ENCODE measurements at regions not wholly inside any gene's neighbourhood (a gene's known extent, or its start where the extent isn't known, plus 50 kb on each side); places are given as distances from the start of the nearest gene placed in this dataset.

GRCh38 chr16:52953215-52953614, 99.5 kb downstream of the CHD9NB start (continued):
- TF ChIP-seq ZMAT5 (CRISPR knock-in tag; IDR thresholded peaks at IDR 0.05; ENCODE audit: borderline replicate concordance, low read depth) (no peak), HIC2 (CRISPR knock-in tag; IDR thresholded peaks at IDR 0.05; ENCODE audit: low read depth) (no peak)

GRCh38 chr16:52948946-52949345, 103.8 kb downstream of the CHD9NB start:
- WGBS (ENCODE audit: low lambda C conversion rate): 15% methylated on average over 3 of the region's 3 CpGs
- Histone ChIP-seq H3K27me3 (ENCODE audit: control insufficient read depth in 1 of 2, insufficient read depth in 2 of 2, low read length in 2 of 2) (no peaks in the 10 kb centered on the region; a peak in 1 of 5 replicates), H4K20me1 (ENCODE audit: insufficient read depth, low read length) (no peaks in the 10 kb centered on the region), H3K36me3 (replicated peaks in 1 of 2; ENCODE audit: control insufficient read depth in 1 of 2, insufficient read depth in 2 of 2, low read length in 2 of 2) (no peaks in the 10 kb centered on the region), H3K4me2 (ENCODE audit: low read depth, low read length) (no peak overlapping the region), H3K4me3 (replicated peaks in 1 of 3; ENCODE audit: insufficient read depth in 1 of 3, low read depth in 2 of 3, low read length in 3 of 3) (no peak overlapping the region), H2AFZ (ENCODE audit: low read length) (no peak overlapping the region), H3K9me3 (ENCODE audit: low read length) (no peaks in the 10 kb centered on the region), H3K4me1 (ENCODE audit: insufficient read depth, low read length) (no peaks in the 10 kb centered on the region), H3K27ac (ENCODE audit: extremely low read length, insufficient read depth, low read length) (no peak overlapping the region), H3K79me2 (ENCODE audit: insufficient read depth, low read length) (no peaks in the 10 kb centered on the region), H3K9ac (ENCODE audit: insufficient read depth, low read depth, low read length) (no peak overlapping the region)
- ChIA-PET POLR2A (no interaction called here), CTCF (ENCODE audit: low intra/inter-chr PET ratio, low total read pairs) (no interaction called here)
- intact Hi-C loops (cut with micrococcal nuclease; ENCODE audit: unreplicated experiment) (no loop called here), in situ Hi-C loops (cut with HindIII; ENCODE audit: extremely low pct_ligation_motif_present, low pct_unique_long_range_greater_than_20kb) (no loop called here)
- FAIRE-seq (no peak), ATAC-seq (no peak), DNase-seq (ENCODE audit: low spot score) (no peak)
- BruUV-seq (replicated peaks): no TSS peak
- no peak for TF ChIP-seq ZNF138 (CRISPR knock-in tag; IDR thresholded peaks at IDR 0.05; ENCODE audit: low read depth)
- TF ChIP-seq CEBPB (IDR thresholded peaks at IDR 0.05; ENCODE audit: borderline replicate concordance, low read depth, low read length): peak; percentile 57

- ChIA-PET POLR2A (no interaction called here), CTCF (ENCODE audit: low intra/inter-chr PET ratio, low total read pairs) (no interaction called here)
- Histone ChIP-seq H2AFZ (ENCODE audit: low read length) (no peak overlapping the region), H3K4me3 (replicated peaks in 1 of 3; ENCODE audit: insufficient read depth in 1 of 3, low read depth in 2 of 3, low read length in 3 of 3) (no peak overlapping the region), H3K27ac (ENCODE audit: extremely low read length, insufficient read depth, low read length) (no peak overlapping the region), H3K4me2 (ENCODE audit: low read depth, low read length) (no peak overlapping the region), H4K20me1 (ENCODE audit: insufficient read depth, low read length) (no peaks in the 10 kb centered on the region), H3K9me3 (ENCODE audit: low read length) (no peaks in the 10 kb centered on the region), H3K36me3 (replicated peaks in 1 of 2; ENCODE audit: control insufficient read depth in 1 of 2, insufficient read depth in 2 of 2, low read length in 2 of 2) (no peaks in the 10 kb centered on the region), H3K79me2 (ENCODE audit: insufficient read depth, low read length) (no peaks in the 10 kb centered on the region), H3K9ac (ENCODE audit: insufficient read depth, low read depth, low read length) (no peak overlapping the region), H3K4me1 (ENCODE audit: insufficient read depth, low read length) (no peaks in the 10 kb centered on the region), H3K27me3 (ENCODE audit: control insufficient read depth in 1 of 2, insufficient read depth in 2 of 2, low read length in 2 of 2) (no peaks in the 10 kb centered on the region)
- no TSS peak for BruUV-seq (replicated peaks)
- 2% methylated on average over 2 of the region's 2 CpGs for WGBS (ENCODE audit: low lambda C conversion rate)
- intact Hi-C loops (cut with micrococcal nuclease; ENCODE audit: unreplicated experiment) (no loop called here), in situ Hi-C loops (cut with HindIII; ENCODE audit: extremely low pct_ligation_motif_present, low pct_unique_long_range_greater_than_20kb) (no loop called here)
- FAIRE-seq (no peak), DNase-seq (ENCODE audit: low spot score) (no peak), ATAC-seq (no peak)
- TF ChIP-seq ZNF30 (CRISPR knock-in tag; IDR thresholded peaks at IDR 0.05): no peak
- TF ChIP-seq SIN3B (IDR thresholded peaks at IDR 0.05; ENCODE audit: low read length): no peak
- TF ChIP-seq ZNF619 (CRISPR knock-in tag; IDR thresholded peaks at IDR 0.05): no peak
- TF ChIP-seq KDM5B (CRISPR knock-in tag; IDR thresholded peaks at IDR 0.05; ENCODE audit: borderline replicate concordance): no peak
- no peak for TF ChIP-seq ZNF432 (CRISPR knock-in tag; IDR thresholded peaks at IDR 0.05; ENCODE audit: borderline replicate concordance)
- TF ChIP-seq SMARCC2 (IDR thresholded peaks at IDR 0.05): no peak
- no peak for TF ChIP-seq CERS6 (CRISPR knock-in tag; IDR thresholded peaks at IDR 0.05)
- TF ChIP-seq ARID3A (IDR thresholded peaks at IDR 0.05; ENCODE audit: low read depth, low read length): no peak
- no peak for TF ChIP-seq ZNF343 (CRISPR knock-in tag; IDR thresholded peaks at IDR 0.05)
- TF ChIP-seq TBL1XR1 (IDR thresholded peaks at IDR 0.05; ENCODE audit: borderline replicate concordance, low read length, partially characterized antibody): no peak
Observed at GRCh38 chr16:52932321-52932720, 120.4 kb downstream of the CHD9NB start.
